Head of caudate nucleus (tissue), 42 donors: ENCODE measurements at regions not wholly inside any gene's neighbourhood (a gene's known extent, or its start where the extent isn't known, plus 50 kb on each side); places are given as distances from the start of the nearest gene placed in this dataset.
A peak's percentile ranks its signal among the peaks of the same experiment; 100 is the strongest.
"Not testable (repeated sequence)": the region's sequence is repeated elsewhere in the genome, so short reads cannot be mapped to it uniquely, and the experiment has no call there.

Experiments
- DNase-seq, 42 donors: peaks; one replicate each; pipeline versions ENCODE4 v3.0.0 to v3.0.0-alpha.2; 2020 to 2021; ENCODE audit warnings: mixed read lengths in 7 of 42
- intact Hi-C: fragments of 100-400 bp; cut with DNase I; formaldehyde crosslinking; loops from one replicate; pipeline ENCODE4 v1.15.0; 2022

- intact Hi-C loops, result no loop called here
Measured at GRCh38 chr21:28016571-28016970, 976.1 kb downstream of the LTN1 start.

GRCh38 chr21:28013123-28013522 is 979.6 kb downstream of the LTN1 start:
- DNase-seq, intact Hi-C loops: not testable (repeated sequence)

More at GRCh38 chr21:28016571-28016970, 976.1 kb downstream of the LTN1 start:
- no peak for DNase-seq

- DNase-seq, result peak in 3 of 42 donors; percentile 4 to 41 (median 26)
- intact Hi-C loops, result not testable (repeated sequence)
Measured at GRCh38 chr21:28011970-28012369, 980.7 kb downstream of the LTN1 start.

GRCh38 chr21:28008245-28008644 is 984.4 kb downstream of the LTN1 start:
- peak in 1 of 42 donors; percentile 20 for DNase-seq
- intact Hi-C loops, result not testable (repeated sequence)

GRCh38 chr21:28003627-28004026 is 989.0 kb downstream of the LTN1 start:
- intact Hi-C loops, DNase-seq: not testable (repeated sequence)

- DNase-seq, intact Hi-C loops: not testable (repeated sequence)
Measured at GRCh38 chr21:27996906-27997305, 995.8 kb downstream of the LTN1 start.

GRCh38 chr21:27984663-27985325 is 1007.9 kb downstream of the LTN1 start:
- DNase-seq, intact Hi-C loops: not testable (repeated sequence)

- DNase-seq, intact Hi-C loops: not testable (repeated sequence)
Measured at GRCh38 chr21:27979446-27979845, 1012.6 kb upstream of the ADAMTS5 start.

- DNase-seq, result no peak
- intact Hi-C loops, result no loop called here
Measured at GRCh38 chr21:27975514-27975913, 1008.6 kb upstream of the ADAMTS5 start.

- DNase-seq, intact Hi-C loops: not testable (repeated sequence)
Measured at GRCh38 chr21:27974152-27974551, 1007.3 kb upstream of the ADAMTS5 start.

- intact Hi-C loops, DNase-seq: not testable (repeated sequence)
Measured at GRCh38 chr21:27968240-27968639, 1001.4 kb upstream of the ADAMTS5 start.

- DNase-seq, result peak in 1 of 42 donors; percentile 3
Measured at GRCh38 chr21:27954543-27955165, 987.8 kb upstream of the ADAMTS5 start.

GRCh38 chr21:27953340-27954045 is 986.6 kb upstream of the ADAMTS5 start:
- intact Hi-C loops, result no loop called here
- no peak for DNase-seq

More at GRCh38 chr21:27954543-27955165, 987.8 kb upstream of the ADAMTS5 start:
- intact Hi-C loops, result no loop called here

GRCh38 chr21:27949093-27949492 is 982.2 kb upstream of the ADAMTS5 start:
- DNase-seq, intact Hi-C loops: not testable (repeated sequence)

GRCh38 chr21:27930108-27930767 is 963.4 kb upstream of the ADAMTS5 start:
- intact Hi-C loops, DNase-seq: not testable (repeated sequence)

GRCh38 chr21:27929179-27929578 is 962.3 kb upstream of the ADAMTS5 start:
- intact Hi-C loops, DNase-seq: not testable (repeated sequence)

- intact Hi-C loops, DNase-seq: not testable (repeated sequence)
Measured at GRCh38 chr21:27928534-27929115, 961.7 kb upstream of the ADAMTS5 start.

GRCh38 chr21:27921421-27921820 is 954.5 kb upstream of the ADAMTS5 start:
- intact Hi-C loops, DNase-seq: not testable (repeated sequence)

- DNase-seq, intact Hi-C loops: not testable (repeated sequence)
Measured at GRCh38 chr21:27917966-27918365, 951.1 kb upstream of the ADAMTS5 start.
